IPS DF 4.7 (cell line): ENCODE measurements at regions not wholly inside any gene's neighbourhood (a gene's known extent, or its start where the extent isn't known, plus 50 kb on each side); places are given as distances from the start of the nearest gene placed in this dataset.

Experiments
- DNase-seq: peaks from one replicate; pipeline ENCODE4 v3.0.0-alpha.2; 2013; ENCODE audit warnings: low spot score; ENCODE audit errors: extremely low read depth

DNA sequence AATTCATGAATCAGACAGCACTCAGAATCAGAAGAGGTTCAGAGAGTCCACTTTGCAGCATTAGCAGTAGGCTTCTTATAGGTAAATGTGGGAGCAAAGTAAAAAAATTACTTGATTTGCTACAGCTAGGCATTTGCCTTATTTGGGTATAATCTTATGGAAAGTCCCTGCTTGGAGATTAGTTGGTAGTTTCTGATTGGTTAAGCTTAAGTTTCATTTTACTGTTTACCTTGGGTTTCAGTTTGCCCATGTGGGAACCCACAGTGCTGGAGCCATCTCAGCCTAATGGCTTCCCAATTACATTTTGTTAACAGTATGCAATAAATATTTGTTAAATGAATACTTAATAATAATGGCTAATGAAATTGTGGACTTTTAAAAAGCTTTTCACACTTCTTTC lies 311.0 kb upstream of the FLRT2 start:
- DNase-seq, result no peak

DNA sequence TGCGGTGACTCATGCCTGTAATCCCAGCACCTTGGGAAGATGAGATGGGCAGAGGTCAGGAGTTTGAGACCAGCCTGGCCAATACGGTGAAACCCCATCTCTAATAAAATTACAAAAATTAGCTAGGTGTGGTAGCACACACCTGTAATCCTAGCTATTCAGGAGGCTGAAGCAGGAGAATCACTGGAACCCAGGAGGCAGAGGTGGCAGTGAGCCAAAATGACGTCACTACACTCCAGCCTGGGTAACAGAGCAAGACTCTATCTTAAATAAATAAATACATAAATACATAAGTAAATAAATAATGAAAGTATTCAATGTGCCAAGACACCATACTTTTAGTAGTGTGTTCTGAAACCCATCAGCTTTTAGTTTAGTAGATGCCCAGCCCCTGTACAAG lies 308.1 kb upstream of the FLRT2 start:
- no peak for DNase-seq

- DNase-seq, result no peak
Observed at GRCh38 chr14:85222341-85222740, 307.6 kb upstream of the FLRT2 start.

- no peak for DNase-seq
Observed at GRCh38 chr14:85223667-85224066, 306.3 kb upstream of the FLRT2 start.

- DNase-seq, result no peak
Observed at GRCh38 chr14:85224241-85224640, 305.7 kb upstream of the FLRT2 start.

DNA sequence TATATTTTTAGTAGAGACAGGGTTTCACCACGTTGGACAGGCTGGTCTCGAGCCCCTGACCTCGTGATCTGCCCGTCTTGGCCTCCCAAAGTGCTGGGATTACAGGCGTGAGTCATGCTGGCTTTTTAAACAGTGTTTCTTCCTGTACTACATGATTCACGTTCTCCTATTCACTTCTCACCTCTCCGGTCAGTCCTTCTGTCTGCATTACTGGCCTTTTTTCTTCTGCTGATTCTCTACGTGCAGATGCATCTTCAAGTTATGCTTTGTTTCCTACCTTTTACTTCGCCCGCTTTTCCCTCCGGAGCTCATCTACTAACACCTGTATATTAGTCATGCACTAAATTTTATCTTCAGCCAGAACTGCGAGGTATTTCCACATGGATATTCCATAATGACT lies 296.2 kb upstream of the FLRT2 start:
- no peak for DNase-seq

DNA sequence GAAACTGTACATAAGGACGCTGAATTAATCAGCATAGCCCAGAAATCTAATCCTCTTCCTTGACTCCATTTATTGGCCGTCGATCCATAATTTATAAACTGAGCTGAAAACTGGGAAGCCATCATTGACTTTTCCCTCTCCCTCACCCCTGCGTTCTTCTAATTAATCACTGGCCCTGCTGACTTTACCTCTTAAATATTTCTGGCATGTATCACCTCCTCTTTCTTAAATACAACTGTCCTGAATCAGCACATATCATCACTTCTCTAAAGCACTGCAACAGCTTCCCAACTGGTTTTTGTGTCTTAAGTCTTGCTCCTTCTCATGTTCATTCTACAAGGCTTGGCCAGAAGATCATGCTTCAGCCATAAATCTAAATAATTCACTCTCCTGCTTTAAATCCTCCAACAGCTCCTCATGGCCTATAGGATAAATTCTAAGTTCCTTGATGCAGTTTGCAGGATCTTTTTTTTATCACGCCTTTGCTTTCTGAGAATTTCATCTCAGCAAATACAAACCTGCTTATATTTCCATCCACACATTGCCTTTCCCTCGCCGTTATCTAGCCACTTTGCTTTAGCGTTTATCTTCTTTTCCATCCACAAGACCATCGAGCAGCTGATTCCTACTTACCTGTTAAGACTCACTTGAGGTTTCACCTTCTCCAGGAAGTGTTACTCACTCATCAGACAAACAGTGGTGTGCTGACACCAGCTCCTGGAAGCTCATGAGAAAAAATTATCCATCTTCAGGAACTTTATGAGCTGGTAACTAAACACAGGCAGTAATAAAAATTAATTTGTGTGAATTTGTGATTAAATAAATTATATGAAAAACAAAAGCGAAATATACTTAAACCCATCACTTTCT lies 295.6 kb upstream of the FLRT2 start:
- DNase-seq, result no peak

GRCh38 chr14:85235868-85236267 lies 294.1 kb upstream of the FLRT2 start:
- no peak for DNase-seq

- no peak for DNase-seq
Observed at GRCh38 chr14:85236296-85236695, 293.6 kb upstream of the FLRT2 start.

DNA sequence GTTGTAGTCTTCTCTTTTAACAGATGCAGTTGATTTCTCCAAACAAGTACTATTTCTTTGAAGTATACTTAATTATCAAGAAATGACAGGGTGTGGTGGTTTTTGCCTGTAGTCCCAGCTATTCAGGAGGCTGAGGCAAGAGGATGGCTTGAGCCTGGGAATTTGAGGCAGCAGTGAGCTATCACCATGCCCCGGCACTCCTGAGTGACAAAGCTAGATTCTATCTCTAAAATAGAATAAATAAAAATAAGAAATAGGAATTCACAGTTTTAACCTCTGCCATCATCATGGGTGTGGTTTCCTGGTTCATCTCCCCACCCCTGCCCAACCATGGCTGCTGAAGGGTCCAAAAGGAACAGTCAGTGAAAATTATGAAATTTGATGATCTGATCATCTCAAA lies 290.2 kb upstream of the FLRT2 start:
- DNase-seq, result no peak

- no peak for DNase-seq
Observed at GRCh38 chr14:85241022-85241855, 288.7 kb upstream of the FLRT2 start.

DNA sequence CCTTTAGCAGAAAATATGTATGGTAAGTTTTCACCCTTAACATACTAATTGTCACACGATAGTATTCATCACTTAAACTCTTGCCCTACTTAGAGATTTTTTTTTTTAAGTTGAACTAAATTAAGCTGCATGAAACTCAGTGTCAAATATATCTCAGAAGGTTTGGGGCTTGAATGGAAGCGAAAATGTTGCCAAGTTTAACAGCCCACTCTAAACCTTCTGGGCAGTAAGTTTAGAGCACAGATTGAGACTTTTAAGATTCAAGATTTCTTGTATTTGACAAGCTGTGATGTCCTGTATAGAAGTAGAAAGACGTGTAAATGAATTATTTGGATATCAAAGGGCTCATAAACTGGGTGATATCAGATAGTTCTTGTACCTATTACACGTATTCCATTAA lies 287.3 kb upstream of the FLRT2 start:
- DNase-seq, result no peak

- no peak for DNase-seq
Observed at GRCh38 chr14:85243321-85243720, 286.6 kb upstream of the FLRT2 start.

DNA sequence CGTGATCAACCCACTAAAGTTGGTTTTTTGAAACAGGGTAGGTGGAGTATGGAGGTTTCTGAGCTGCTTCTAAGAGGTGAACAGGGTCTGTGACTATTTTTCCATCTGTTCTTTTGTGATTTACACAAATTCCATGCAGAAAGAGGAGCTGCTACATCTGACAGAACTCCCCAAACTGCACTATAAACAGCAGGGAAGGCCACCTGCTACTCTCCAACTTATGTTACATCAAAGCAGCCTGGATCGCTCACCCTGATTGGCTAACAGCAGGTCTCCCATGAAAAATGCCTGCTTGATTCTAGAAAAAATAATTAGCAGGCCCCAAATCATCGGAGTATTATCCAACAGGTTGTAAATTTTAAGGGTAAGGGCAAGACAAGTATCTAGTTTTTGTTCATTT lies 282.9 kb upstream of the FLRT2 start:
- DNase-seq, result no peak

- no peak for DNase-seq
Observed at GRCh38 chr14:85248881-85249635, 280.9 kb upstream of the FLRT2 start.

DNA sequence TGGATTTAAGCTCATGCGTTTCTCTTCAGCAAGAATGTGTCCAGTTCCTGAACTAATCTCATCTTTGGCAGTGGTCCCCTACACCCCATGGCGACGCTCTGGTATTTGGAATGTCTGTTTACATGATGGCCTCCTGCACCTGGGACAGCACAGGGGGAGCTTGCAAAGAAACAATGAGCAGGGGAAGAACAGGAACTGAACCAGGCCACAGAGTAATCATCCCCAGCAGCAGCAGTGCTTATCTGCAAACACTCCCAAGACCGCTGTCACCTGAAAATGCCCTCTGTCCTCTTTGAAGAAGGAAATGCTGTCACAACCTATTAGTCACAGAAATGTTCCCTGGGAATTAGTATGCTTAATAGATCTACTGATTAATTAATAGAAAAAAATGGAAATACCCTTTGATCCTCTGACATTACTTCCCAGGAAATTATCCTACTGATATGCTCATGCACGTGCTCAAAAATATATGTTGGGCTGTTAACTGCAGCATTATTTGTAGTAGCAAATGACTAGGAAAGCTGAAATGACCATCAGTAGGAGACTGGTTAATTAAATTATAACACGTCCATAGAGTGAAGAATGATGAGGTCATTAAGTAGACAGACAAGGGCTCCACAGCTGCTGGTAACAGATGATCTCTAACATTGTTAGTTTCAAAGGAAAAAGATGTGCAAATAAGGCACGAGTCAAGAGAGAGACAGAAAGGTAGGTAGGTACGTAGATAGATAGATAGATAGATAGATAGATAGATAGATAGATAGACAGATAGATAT lies 279.3 kb upstream of the FLRT2 start:
- DNase-seq, result peak; percentile 33

- DNase-seq, result no peak
Observed at GRCh38 chr14:85252011-85252410, 277.9 kb upstream of the FLRT2 start.

DNA sequence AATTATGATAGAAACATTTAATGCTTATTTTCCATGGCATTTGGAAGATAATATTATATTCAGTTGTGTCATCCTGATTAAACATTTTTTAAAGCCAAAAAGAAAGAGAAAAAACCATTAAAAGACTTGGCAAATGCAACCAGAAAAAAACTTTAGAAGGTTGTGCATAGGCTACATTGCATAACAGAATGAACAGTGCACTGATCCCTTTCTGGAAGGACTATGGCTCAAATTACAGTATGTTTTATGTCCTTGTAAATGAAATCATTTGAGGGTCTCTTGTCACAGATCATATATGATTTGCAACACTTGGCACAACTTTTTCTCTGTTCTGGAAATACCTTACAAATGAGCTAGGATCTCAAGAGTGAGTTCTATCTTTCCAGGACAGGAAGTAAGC lies 275.2 kb upstream of the FLRT2 start:
- no peak for DNase-seq

GRCh38 chr14:85257287-85257686 lies 272.7 kb upstream of the FLRT2 start:
- no peak for DNase-seq

DNA sequence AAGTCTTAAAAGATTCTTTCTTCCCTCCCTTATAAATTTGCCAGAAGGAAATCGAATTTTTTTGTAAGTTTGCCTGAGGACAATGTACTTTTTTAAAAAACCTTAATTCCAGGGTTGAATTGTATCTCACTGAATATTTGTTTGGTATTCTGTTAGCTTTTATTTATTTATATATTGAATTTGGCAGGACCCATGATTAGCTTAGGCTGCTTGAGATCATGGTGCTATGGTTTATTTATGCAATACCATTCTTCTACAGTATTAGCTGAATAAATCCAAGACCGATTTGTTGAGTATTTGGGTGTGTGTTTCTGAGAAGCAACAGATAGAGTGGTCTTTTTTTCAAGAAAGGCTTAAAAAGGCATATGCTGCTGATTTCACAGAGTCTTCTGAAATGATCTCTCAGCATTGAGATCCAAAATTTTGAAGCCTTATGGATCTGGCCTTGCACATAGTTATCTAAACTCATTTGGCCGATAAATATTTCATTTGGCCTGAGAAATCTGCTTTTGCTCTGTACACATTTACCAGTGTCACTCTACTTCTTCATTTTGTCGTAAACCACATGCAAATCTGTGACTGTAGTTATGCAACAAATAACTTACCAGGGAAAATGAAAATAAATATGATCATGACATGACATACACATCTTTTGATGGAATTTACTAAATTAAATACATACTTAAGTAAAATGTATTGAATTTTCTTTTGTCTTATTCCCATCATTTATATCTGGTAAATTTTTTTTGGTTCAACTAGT lies 265.8 kb upstream of the FLRT2 start:
- no peak for DNase-seq
